Loucy (cell line): ENCODE measurements at regions not wholly inside any gene's neighbourhood (a gene's known extent, or its start where the extent isn't known, plus 50 kb on each side); places are given as distances from the start of the nearest gene placed in this dataset.

ENCODE experiments used
- CTCF ChIP-seq: fragments of 200-600 bp; sonication (generic); conservative IDR thresholded peaks from 2 replicates; pipeline ENCODE4 v1.5.1; 2014; ENCODE audit warnings: mild to moderate bottlenecking, antibody characterized with exemption, low read length
- EZH2phosphoT487 ChIP-seq: fragments of 200-600 bp; IDR thresholded peaks from 2 replicates; pipeline ENCODE4 v1.6.1; 2018; ENCODE audit warnings: antibody characterized with exemption, mild to moderate bottlenecking, moderate library complexity, borderline replicate concordance

GRCh38 chr20:20895537-20895936 is 183.1 kb upstream of the RALGAPA2 start:
- TF ChIP-seq CTCF = no peak
- TF ChIP-seq EZH2phosphoT487 = no peak
